Dermis microvascular lymphatic vessel endothelial cell (primary cell): ENCODE measurements at regions not wholly inside any gene's neighbourhood (a gene's known extent, or its start where the extent isn't known, plus 50 kb on each side); places are given as distances from the start of the nearest gene placed in this dataset.
"Not testable (repeated sequence)": the region's sequence is repeated elsewhere in the genome, so short reads cannot be mapped to it uniquely, and the experiment has no call there.

Experiments
- DNase-seq, 2 donors: peaks; one replicate each; pipeline versions ENCODE4 v3.0.0 to v3.0.0-alpha.2; 2010; ENCODE audit warnings: low read depth in 2 of 2

GRCh38 chr5:17690473-17690872, 56.2 kb downstream of the TAF11L14 start:
- no peak for DNase-seq

- no peak for DNase-seq
Measured at GRCh38 chr5:17691762-17692161, 57.5 kb downstream of the TAF11L14 start.

- DNase-seq, result no peak
Measured at GRCh38 chr5:17694371-17694770, 60.1 kb downstream of the TAF11L14 start.

- no peak for DNase-seq
Measured at GRCh38 chr5:17694914-17695313, 60.7 kb downstream of the TAF11L14 start.

GRCh38 chr5:17696627-17697026, 62.4 kb downstream of the TAF11L14 start:
- DNase-seq, result no peak

DNA sequence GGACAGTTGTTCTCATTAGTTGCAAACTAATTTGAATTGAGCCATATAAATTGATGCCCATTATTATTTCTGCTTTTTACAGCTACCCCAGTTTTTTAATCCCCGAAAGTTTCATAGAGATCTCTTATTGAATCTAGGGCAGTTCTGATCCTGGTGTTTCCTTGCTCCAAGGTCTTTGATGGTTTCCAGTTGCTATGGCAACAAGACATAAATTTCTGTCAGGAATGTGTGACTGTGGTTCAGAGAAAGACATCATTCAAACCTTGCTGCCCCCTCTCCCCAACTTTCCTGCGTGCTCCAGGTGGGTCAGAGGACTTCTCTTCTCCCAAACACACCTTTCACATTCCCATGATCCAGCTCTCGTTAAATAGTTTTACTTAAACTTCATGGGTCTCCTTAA, 63.4 kb downstream of the TAF11L14 start:
- DNase-seq, result no peak

GRCh38 chr5:17709011-17709710, 74.9 kb downstream of the TAF11L14 start:
- DNase-seq, result no peak

GRCh38 chr5:17713301-17713700, 79.0 kb downstream of the TAF11L14 start:
- no peak for DNase-seq

GRCh38 chr5:17714186-17714585, 79.9 kb downstream of the TAF11L14 start:
- DNase-seq, result no peak

GRCh38 chr5:17719592-17719991, 85.3 kb downstream of the TAF11L14 start:
- no peak for DNase-seq

DNA sequence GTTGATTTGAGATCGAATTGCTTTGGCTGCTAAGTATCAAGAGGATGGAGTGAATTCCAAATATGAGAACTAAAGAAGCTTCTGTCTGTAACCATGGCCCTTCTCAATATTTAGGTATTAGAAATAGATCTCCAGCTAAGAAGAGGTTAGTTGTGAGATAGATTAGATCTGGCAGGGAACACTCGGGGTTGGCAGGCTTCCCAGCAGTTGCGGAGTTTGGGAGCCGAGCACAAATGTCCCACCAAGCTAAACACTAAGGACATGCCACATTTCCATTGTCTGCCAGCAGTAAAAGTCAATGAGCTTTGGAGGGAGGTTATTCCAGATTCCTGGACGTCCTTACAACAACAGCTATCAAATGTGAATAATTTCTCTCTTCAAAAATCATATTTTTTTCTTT, 85.8 kb downstream of the TAF11L14 start:
- no peak for DNase-seq

- DNase-seq, result no peak
Measured at GRCh38 chr5:17723876-17724275, 89.6 kb downstream of the TAF11L14 start.

GRCh38 chr5:17727098-17727497, 92.8 kb downstream of the TAF11L14 start:
- no peak for DNase-seq

DNA sequence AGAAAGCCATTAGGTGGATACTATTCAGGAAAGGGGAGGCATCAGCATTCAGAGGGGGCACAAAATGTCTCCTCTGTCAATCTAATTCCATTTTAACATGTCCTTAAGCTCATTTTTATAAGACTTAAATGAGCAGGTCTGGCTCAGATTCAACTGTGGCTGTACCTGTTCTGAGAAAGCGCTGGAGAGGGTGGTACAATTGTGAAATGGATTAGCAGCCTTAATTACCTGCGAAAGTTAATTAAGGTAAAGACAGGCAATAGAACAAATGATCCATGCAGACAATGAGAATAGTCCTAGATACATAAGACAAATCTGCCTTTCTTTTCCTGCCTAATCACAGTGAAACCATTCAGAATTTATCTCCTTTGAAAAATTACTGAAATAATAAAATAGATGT, 96.2 kb downstream of the TAF11L14 start:
- no peak for DNase-seq

DNA sequence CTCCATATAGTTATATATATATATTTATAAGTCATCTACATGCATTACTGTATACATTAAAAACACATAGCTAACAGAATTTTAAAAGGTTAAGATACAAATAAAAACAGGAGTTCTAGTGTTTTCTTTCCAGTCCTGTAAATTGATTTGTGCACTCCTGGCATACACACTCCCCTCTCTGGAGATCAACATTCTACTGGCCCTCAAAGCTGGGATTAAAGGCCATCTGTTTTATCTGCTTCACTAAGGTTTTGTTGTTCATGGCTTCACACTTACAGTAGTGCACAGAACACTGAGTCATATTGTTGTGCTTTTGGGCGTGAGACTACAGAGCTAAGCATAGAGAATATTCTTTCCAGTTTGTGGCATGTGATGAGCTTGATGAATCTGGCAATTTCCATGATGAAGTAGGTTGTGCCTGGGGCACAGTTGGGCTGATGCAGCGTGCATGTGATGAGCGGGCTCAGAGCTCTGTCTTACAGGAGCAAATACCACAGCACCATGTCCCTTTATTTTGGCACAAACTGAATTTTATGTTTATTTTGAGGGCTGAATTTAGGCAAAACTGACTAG, 98.2 kb downstream of the TAF11L14 start:
- DNase-seq, result no peak

- no peak for DNase-seq
Measured at GRCh38 chr5:17734011-17734410, 99.8 kb downstream of the TAF11L14 start.

GRCh38 chr5:17735761-17736160, 101.5 kb downstream of the TAF11L14 start:
- DNase-seq, result no peak

GRCh38 chr5:17737092-17737491, 102.8 kb downstream of the TAF11L14 start:
- DNase-seq, result no peak

GRCh38 chr5:17738446-17738845, 104.2 kb downstream of the TAF11L14 start:
- DNase-seq, result no peak

GRCh38 chr5:17743580-17744435, 109.5 kb downstream of the TAF11L14 start:
- no peak for DNase-seq

DNA sequence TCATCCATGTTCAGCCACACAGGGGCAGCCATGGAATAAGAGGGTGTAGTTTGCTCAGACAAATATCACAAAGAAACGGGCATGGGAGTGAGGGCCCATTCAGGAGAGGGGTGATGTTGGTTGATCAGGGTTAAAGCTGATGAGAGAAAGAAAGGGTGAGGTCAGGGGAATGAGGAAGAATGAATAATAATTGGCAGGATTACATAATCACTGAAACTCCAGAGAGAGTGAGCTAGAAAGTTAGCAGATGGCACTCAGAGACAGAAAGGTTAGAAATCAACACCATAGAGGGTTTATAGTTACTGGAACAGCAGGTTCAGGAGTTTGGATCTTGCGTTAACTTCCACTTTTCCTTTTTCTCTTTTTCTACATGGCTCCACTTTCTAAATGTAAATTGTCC, 113.9 kb downstream of the TAF11L14 start:
- DNase-seq, result no peak

DNA sequence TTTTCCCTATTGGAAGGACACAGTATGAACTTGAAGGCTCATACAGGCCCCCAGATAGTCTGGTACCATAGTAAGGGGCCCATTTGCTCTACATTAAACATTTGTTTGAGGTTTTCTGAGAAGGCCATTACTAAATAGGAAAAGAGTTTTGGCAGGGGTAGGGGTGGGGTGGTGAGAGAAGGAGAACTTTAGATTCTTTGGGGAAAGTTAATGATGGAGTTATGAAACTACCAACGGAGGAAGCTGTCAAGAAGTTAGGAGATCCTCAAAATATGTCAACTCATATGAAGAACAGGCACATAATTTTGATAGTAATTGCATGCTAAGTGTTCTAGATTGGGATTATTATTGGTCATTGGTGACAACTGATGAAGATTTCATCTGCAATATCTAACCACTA, 114.7 kb downstream of the TAF11L14 start:
- no peak for DNase-seq

DNA sequence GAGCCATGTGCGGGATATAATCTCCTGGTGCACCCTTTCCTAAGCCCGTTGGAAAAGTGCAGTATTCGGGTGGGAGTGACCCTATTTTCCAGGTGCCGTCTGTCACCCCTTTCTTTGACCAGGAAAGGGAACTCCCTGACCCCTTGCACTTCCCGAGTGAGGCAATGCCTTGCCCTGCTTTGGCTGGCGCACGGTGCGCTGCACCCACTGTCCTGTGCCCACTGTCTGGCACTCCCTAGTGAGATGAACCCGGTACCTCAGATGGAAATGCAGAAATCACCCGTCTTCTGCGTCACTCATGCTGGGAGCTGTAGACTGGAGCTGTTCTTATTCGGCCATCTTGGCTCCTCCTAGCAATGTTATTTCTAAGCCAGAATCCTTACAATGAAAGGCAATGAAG, 121.1 kb downstream of the TAF11L14 start:
- not testable (repeated sequence) for DNase-seq
